ENCODE measurements at regions not wholly inside any gene's neighbourhood (a gene's known extent, or its start where the extent isn't known, plus 50 kb on each side); places are given as distances from the start of the nearest gene placed in this dataset.

DNA sequence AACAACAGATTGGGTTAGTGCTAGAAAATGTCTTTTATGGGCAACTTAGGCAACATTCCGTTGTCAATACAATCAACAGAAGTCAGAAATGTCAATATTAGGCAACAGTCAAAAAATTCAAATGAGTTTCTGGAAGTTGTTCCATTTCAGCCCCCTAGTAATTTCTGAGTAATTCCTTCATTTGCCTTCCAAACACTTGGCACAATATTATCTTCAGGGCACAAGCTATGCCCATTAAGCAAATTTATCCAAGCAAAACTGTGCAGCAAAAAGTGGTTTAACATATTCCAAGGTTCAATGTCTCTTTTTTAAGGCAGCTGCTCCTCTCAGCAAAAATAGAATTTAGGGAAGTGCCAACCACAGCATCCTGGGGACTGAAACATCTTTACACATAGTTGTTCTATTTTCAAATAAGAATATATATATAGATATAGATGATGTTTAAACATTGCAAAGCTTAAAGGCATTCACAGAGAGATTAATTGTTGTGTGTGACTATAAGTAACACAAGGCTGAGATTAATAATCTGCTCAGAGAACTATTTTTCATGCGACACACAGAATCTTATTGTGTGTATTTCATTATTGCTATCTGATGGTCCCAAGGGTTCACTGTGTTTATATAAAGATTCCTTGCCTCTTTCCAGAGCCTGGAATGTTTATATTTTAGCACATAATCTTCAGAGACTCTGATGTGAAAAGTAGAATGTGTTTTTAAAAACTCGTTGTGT lies 75.2 kb upstream of the ADTRP start:
- TF ChIP-seq, protein P1, sequence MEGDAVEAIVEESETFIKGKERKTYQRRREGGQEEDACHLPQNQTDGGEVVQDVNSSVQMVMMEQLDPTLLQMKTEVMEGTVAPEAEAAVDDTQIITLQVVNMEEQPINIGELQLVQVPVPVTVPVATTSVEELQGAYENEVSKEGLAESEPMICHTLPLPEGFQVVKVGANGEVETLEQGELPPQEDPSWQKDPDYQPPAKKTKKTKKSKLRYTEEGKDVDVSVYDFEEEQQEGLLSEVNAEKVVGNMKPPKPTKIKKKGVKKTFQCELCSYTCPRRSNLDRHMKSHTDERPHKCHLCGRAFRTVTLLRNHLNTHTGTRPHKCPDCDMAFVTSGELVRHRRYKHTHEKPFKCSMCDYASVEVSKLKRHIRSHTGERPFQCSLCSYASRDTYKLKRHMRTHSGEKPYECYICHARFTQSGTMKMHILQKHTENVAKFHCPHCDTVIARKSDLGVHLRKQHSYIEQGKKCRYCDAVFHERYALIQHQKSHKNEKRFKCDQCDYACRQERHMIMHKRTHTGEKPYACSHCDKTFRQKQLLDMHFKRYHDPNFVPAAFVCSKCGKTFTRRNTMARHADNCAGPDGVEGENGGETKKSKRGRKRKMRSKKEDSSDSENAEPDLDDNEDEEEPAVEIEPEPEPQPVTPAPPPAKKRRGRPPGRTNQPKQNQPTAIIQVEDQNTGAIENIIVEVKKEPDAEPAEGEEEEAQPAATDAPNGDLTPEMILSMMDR (IDR thresholded peaks at IDR 0.05), result no peak
- no peak for TF ChIP-seq POLR2A (IDR thresholded peaks at IDR 0.05)

Data from adrenal gland (tissue), 5 donors.